ENCODE measurements at regions not wholly inside any gene's neighbourhood (a gene's known extent, or its start where the extent isn't known, plus 50 kb on each side); places are given as distances from the start of the nearest gene placed in this dataset.
"Not testable (repeated sequence)": the region's sequence is repeated elsewhere in the genome, so short reads cannot be mapped to it uniquely, and the experiment has no call there.

- Mint-ChIP-seq H3K9me3 (no peaks in the 10 kb centered on the region), H3K27me3 (no peaks in the 10 kb centered on the region), H3K27ac (no peak overlapping the region), H3K4me3 (no peak overlapping the region), H3K36me3 (no peaks in the 10 kb centered on the region), H3K4me1 (no peaks in the 10 kb centered on the region)
These were observed 303.1 kb upstream of the CHORDC1 start for GRCh38 chr11:90525962-90526361.

GRCh38 chr11:90512846-90513245 lies 290.0 kb upstream of the CHORDC1 start:
- no peaks in the 10 kb centered on the region for H3K9me3 Mint-ChIP-seq
- H3K27me3 Mint-ChIP-seq = no peaks in the 10 kb centered on the region
- no peak overlapping the region for H3K4me3 Mint-ChIP-seq
- H3K36me3 Mint-ChIP-seq = no peaks in the 10 kb centered on the region
- H3K4me1 Mint-ChIP-seq = no peaks in the 10 kb centered on the region
- no peak overlapping the region for H3K27ac Mint-ChIP-seq

GRCh38 chr11:90510839-90511238 lies 288.0 kb upstream of the CHORDC1 start:
- Mint-ChIP-seq H3K27me3 (no peaks in the 10 kb centered on the region), H3K4me3 (no peak overlapping the region), H3K4me1 (no peaks in the 10 kb centered on the region), H3K9me3 (no peaks in the 10 kb centered on the region), H3K27ac (no peak overlapping the region), H3K36me3 (no peaks in the 10 kb centered on the region)

- Mint-ChIP-seq H3K36me3 (no peaks in the 10 kb centered on the region), H3K4me1 (no peaks in the 10 kb centered on the region), H3K9me3 (peaks cover 15% of the 10 kb centered on the region), H3K27me3 (no peaks in the 10 kb centered on the region), H3K4me3 (no peak overlapping the region), H3K27ac (no peak overlapping the region)
These were observed 278.2 kb upstream of the CHORDC1 start for GRCh38 chr11:90500922-90501568.

GRCh38 chr11:90496722-90497121 lies 273.9 kb upstream of the CHORDC1 start:
- H3K36me3 Mint-ChIP-seq = no peaks in the 10 kb centered on the region
- peaks cover 21% of the 10 kb centered on the region for H3K9me3 Mint-ChIP-seq
- H3K27ac Mint-ChIP-seq = no peak overlapping the region
- no peak overlapping the region for H3K4me3 Mint-ChIP-seq
- H3K27me3 Mint-ChIP-seq = no peaks in the 10 kb centered on the region
- H3K4me1 Mint-ChIP-seq = no peaks in the 10 kb centered on the region

GRCh38 chr11:90493379-90493778 lies 270.5 kb upstream of the CHORDC1 start:
- Mint-ChIP-seq H3K27me3 (no peaks in the 10 kb centered on the region), H3K27ac (no peak overlapping the region), H3K9me3 (peaks cover 20% of the 10 kb centered on the region), H3K36me3 (no peaks in the 10 kb centered on the region), H3K4me1 (no peaks in the 10 kb centered on the region), H3K4me3 (no peak overlapping the region)

GRCh38 chr11:90491466-90491865 lies 268.6 kb upstream of the CHORDC1 start:
- peaks cover 10% of the 10 kb centered on the region for H3K9me3 Mint-ChIP-seq

GRCh38 chr11:90476442-90477007 lies 253.7 kb upstream of the CHORDC1 start:
- Mint-ChIP-seq H3K27ac (no peak overlapping the region), H3K36me3 (peaks cover 2% of the 10 kb centered on the region), H3K27me3 (peaks cover 2% of the 10 kb centered on the region), H3K9me3 (no peaks in the 10 kb centered on the region), H3K4me3 (no peak overlapping the region), H3K4me1 (no peaks in the 10 kb centered on the region)

More at GRCh38 chr11:90491466-90491865, 268.6 kb upstream of the CHORDC1 start:
- Mint-ChIP-seq H3K36me3 (no peaks in the 10 kb centered on the region), H3K27ac (no peak overlapping the region), H3K27me3 (no peaks in the 10 kb centered on the region), H3K4me3 (no peak overlapping the region), H3K4me1 (no peaks in the 10 kb centered on the region)

GRCh38 chr11:90468923-90469322 lies 246.1 kb upstream of the CHORDC1 start:
- no peaks in the 10 kb centered on the region for H3K9me3 Mint-ChIP-seq
- H3K27ac Mint-ChIP-seq = no peak overlapping the region
- no peaks in the 10 kb centered on the region for H3K27me3 Mint-ChIP-seq
- H3K4me1 Mint-ChIP-seq = no peaks in the 10 kb centered on the region
- H3K4me3 Mint-ChIP-seq = no peak overlapping the region
- H3K36me3 Mint-ChIP-seq = no peaks in the 10 kb centered on the region

- H3K27me3 Mint-ChIP-seq = no peaks in the 10 kb centered on the region
- H3K9me3 Mint-ChIP-seq = no peaks in the 10 kb centered on the region
- no peaks in the 10 kb centered on the region for H3K36me3 Mint-ChIP-seq
- no peak overlapping the region for H3K27ac Mint-ChIP-seq
- H3K4me1 Mint-ChIP-seq = no peaks in the 10 kb centered on the region
- H3K4me3 Mint-ChIP-seq = no peak overlapping the region
These were observed 242.7 kb upstream of the CHORDC1 start for GRCh38 chr11:90465553-90465952.

- H3K27me3 Mint-ChIP-seq, H3K36me3 Mint-ChIP-seq, H3K4me1 Mint-ChIP-seq, H3K9me3 Mint-ChIP-seq, H3K27ac Mint-ChIP-seq, H3K4me3 Mint-ChIP-seq: not testable (repeated sequence)
These were observed 232.6 kb upstream of the CHORDC1 start for GRCh38 chr11:90455347-90455920.

- Mint-ChIP-seq H3K27me3 (no peaks in the 10 kb centered on the region), H3K9me3 (no peaks in the 10 kb centered on the region), H3K27ac (no peak overlapping the region), H3K4me3 (no peak overlapping the region), H3K4me1 (no peaks in the 10 kb centered on the region), H3K36me3 (no peaks in the 10 kb centered on the region)
These were observed 230.7 kb upstream of the CHORDC1 start for GRCh38 chr11:90453525-90453924.

- Mint-ChIP-seq H3K9me3 (no peaks in the 10 kb centered on the region), H3K4me1 (peaks cover 10% of the 10 kb centered on the region), H3K4me3 (no peak overlapping the region), H3K27me3 (no peaks in the 10 kb centered on the region), H3K27ac (no peak overlapping the region), H3K36me3 (no peaks in the 10 kb centered on the region)
These were observed 226.8 kb upstream of the CHORDC1 start for GRCh38 chr11:90449606-90450005.

GRCh38 chr11:90448256-90448655 lies 225.4 kb upstream of the CHORDC1 start:
- Mint-ChIP-seq H3K9me3 (no peaks in the 10 kb centered on the region), H3K4me1 (peaks cover 10% of the 10 kb centered on the region), H3K27me3 (no peaks in the 10 kb centered on the region), H3K4me3 (no peak overlapping the region), H3K36me3 (no peaks in the 10 kb centered on the region), H3K27ac (no peak overlapping the region)

- Mint-ChIP-seq H3K36me3 (no peaks in the 10 kb centered on the region), H3K27ac (no peak overlapping the region), H3K4me1 (peaks cover 10% of the 10 kb centered on the region), H3K9me3 (no peaks in the 10 kb centered on the region), H3K4me3 (no peak overlapping the region), H3K27me3 (no peaks in the 10 kb centered on the region)
These were observed 224.8 kb upstream of the CHORDC1 start for GRCh38 chr11:90447618-90448017.

- H3K27me3 Mint-ChIP-seq = no peaks in the 10 kb centered on the region
- no peaks in the 10 kb centered on the region for H3K9me3 Mint-ChIP-seq
- no peak overlapping the region for H3K4me3 Mint-ChIP-seq
These were observed 223.4 kb upstream of the CHORDC1 start for GRCh38 chr11:90446207-90446606.

More at GRCh38 chr11:90446207-90446606, 223.4 kb upstream of the CHORDC1 start:
- Mint-ChIP-seq H3K27ac (no peak overlapping the region), H3K36me3 (no peaks in the 10 kb centered on the region), H3K4me1 (peaks cover 10% of the 10 kb centered on the region)
